Kidney (tissue), 13 donors: ENCODE measurements at regions not wholly inside any gene's neighbourhood (a gene's known extent, or its start where the extent isn't known, plus 50 kb on each side); places are given as distances from the start of the nearest gene placed in this dataset.

ENCODE experiments used
- DNase-seq, 5 donors: peaks; one replicate each; pipeline ENCODE4 v3.0.0-alpha.2; 2013 to 2020
- FAIRE-seq: peaks from 2 replicates; lab custom pipeline; 2012; peaks lifted over from hg19 to GRCh38; lab: Jason Lieb, UNC
- H3K27ac ChIP-seq, 2 donors: one replicate each; pipeline ENCODE4 v1.7.0; 2013; ENCODE audit warnings: low read depth in 2 of 2, low read length in 2 of 2, inconsistent platforms in 1 of 2
- H3K27me3 ChIP-seq: one replicate; pipeline ENCODE4 v1.7.1; 2013; ENCODE audit warnings: low read length, inconsistent platforms; ENCODE audit not compliant: control insufficient read depth, insufficient read depth
- H3K36me3 ChIP-seq, 3 donors: one replicate each; pipeline versions ENCODE4 v1.7.0 to v1.7.1; 2013; ENCODE audit warnings: low read length in 3 of 3, control low read depth in 1 of 3, inconsistent platforms in 1 of 3; ENCODE audit not compliant: insufficient read depth in 3 of 3, control insufficient read depth in 2 of 3
- H3K4me1 ChIP-seq, 3 donors: one replicate each; pipeline versions ENCODE4 v1.7.0 to v1.7.1; 2013; ENCODE audit warnings: low read length in 3 of 3, inconsistent platforms in 1 of 3, low read depth in 1 of 3; ENCODE audit not compliant: control insufficient read depth in 2 of 3, insufficient read depth in 2 of 3
- H3K4me3 ChIP-seq, 3 donors: one replicate each; pipeline versions ENCODE4 v1.7.0 to v1.8.1; 2013; ENCODE audit warnings: low read length in 3 of 3, control low read depth in 1 of 3, inconsistent platforms in 1 of 3
- H3K9ac ChIP-seq, 3 donors: one replicate each; pipeline versions ENCODE4 v1.7.0 to v1.7.1; 2013; ENCODE audit warnings: low read length in 3 of 3, control low read depth in 1 of 3, inconsistent platforms in 1 of 3
- H3K9me3 ChIP-seq, 3 donors: one replicate each; pipeline versions ENCODE4 v1.7.0 to v1.7.1; 2013; ENCODE audit warnings: low read length in 3 of 3, control low read depth in 1 of 3, inconsistent platforms in 1 of 3; ENCODE audit not compliant: control insufficient read depth in 2 of 3, insufficient read depth in 1 of 3
- CTCF ChIP-seq: IDR thresholded peaks from 3 replicates; pipeline ENCODE4 v1.5.1; 2012; ENCODE audit warnings: mild to moderate bottlenecking, moderate library complexity, borderline replicate concordance; ENCODE audit not compliant: insufficient read depth; ENCODE audit errors: extremely low read depth
- intact Hi-C: fragments of 100-400 bp; cut with DNase I; formaldehyde crosslinking; loops from one replicate; pipeline ENCODE4 v1.11.1; 2022
- donor health status: control.
- donor health status: control.
- donor health status: control.
- donor health status: control.
- donor health status: control.
- donor health status: DM: yes; HTN: yes; CAD: no.
- donor health status: Normal renal cell carcinoma (clear cell type).

GRCh38 chr15:69914040-69914439 is 183.7 kb downstream of the TLE3 start:
- Histone ChIP-seq H3K4me3 (no peak overlapping the region), H3K9me3 (no peaks in the 10 kb centered on the region), H3K27me3 (no peaks in the 10 kb centered on the region), H3K4me1 (no peaks in the 10 kb centered on the region), H3K27ac (no peak overlapping the region), H3K9ac (no peak overlapping the region), H3K36me3 (no peaks in the 10 kb centered on the region)
- TF ChIP-seq CTCF: no peak
- FAIRE-seq (no peak), DNase-seq (peak in 1 of 5 donors; percentile 20)
- intact Hi-C loops: no loop called here

GRCh38 chr15:69914960-69915359 is 182.8 kb downstream of the TLE3 start:
- H3K27ac ChIP-seq: no peak overlapping the region
- DNase-seq (peak in 2 of 5 donors; percentile 16 to 31), FAIRE-seq (no peak)
- intact Hi-C loops: no loop called here
- no peaks in the 10 kb centered on the region for H3K27me3 ChIP-seq
- TF ChIP-seq CTCF: no peak
- no peaks in the 10 kb centered on the region for H3K9me3 ChIP-seq
- no peaks in the 10 kb centered on the region for H3K36me3 ChIP-seq
- no peaks in the 10 kb centered on the region for H3K4me1 ChIP-seq
- H3K4me3 ChIP-seq: no peak overlapping the region
- H3K9ac ChIP-seq: no peak overlapping the region

GRCh38 chr15:69916169-69916785 is 181.4 kb downstream of the TLE3 start:
- H3K9ac ChIP-seq: no peak overlapping the region
- no peak overlapping the region for H3K4me3 ChIP-seq
- FAIRE-seq: no peak
- H3K9me3 ChIP-seq: no peaks in the 10 kb centered on the region
- TF ChIP-seq CTCF: no peak
- H3K27ac ChIP-seq: no peak overlapping the region
- intact Hi-C loops: no loop called here
- DNase-seq: peak in 1 of 5 donors; percentile 14
- H3K27me3 ChIP-seq: no peaks in the 10 kb centered on the region
- H3K4me1 ChIP-seq: no peaks in the 10 kb centered on the region
- H3K36me3 ChIP-seq: no peaks in the 10 kb centered on the region

- no peak overlapping the region for H3K4me3 ChIP-seq
- no peaks in the 10 kb centered on the region for H3K27me3 ChIP-seq
- H3K9ac ChIP-seq: no peak overlapping the region
- no peaks in the 10 kb centered on the region for H3K9me3 ChIP-seq
- FAIRE-seq: no peak
- H3K27ac ChIP-seq: no peak overlapping the region
- H3K4me1 ChIP-seq: no peaks in the 10 kb centered on the region
- DNase-seq: no peak
- H3K36me3 ChIP-seq: no peaks in the 10 kb centered on the region
- no peak for TF ChIP-seq CTCF
- intact Hi-C loops: no loop called here
Measured at GRCh38 chr15:69917056-69917455, 180.7 kb downstream of the TLE3 start.
